ENCODE measurements at regions not wholly inside any gene's neighbourhood (a gene's known extent, or its start where the extent isn't known, plus 50 kb on each side); places are given as distances from the start of the nearest gene placed in this dataset.
A peak's percentile ranks its signal among the peaks of the same experiment; 100 is the strongest.

GRCh38 chr2:71951083-71951468 lies 196.6 kb downstream of the CYP26B1 start:
- no peaks in the 10 kb centered on the region for H3K27me3 ChIP-seq
- peak overlapping the region in 1 of 12 donors; percentile 17 for H3K27ac ChIP-seq
- H3K36me3 ChIP-seq = no peaks in the 10 kb centered on the region
- peaks cover 0 to 30% (median 0%) of the 10 kb centered on the region in 12 donors for H3K4me1 ChIP-seq
- TF ChIP-seq POLR2A (IDR thresholded peaks at IDR 0.05) = no peak
- TF ChIP-seq, protein P1, sequence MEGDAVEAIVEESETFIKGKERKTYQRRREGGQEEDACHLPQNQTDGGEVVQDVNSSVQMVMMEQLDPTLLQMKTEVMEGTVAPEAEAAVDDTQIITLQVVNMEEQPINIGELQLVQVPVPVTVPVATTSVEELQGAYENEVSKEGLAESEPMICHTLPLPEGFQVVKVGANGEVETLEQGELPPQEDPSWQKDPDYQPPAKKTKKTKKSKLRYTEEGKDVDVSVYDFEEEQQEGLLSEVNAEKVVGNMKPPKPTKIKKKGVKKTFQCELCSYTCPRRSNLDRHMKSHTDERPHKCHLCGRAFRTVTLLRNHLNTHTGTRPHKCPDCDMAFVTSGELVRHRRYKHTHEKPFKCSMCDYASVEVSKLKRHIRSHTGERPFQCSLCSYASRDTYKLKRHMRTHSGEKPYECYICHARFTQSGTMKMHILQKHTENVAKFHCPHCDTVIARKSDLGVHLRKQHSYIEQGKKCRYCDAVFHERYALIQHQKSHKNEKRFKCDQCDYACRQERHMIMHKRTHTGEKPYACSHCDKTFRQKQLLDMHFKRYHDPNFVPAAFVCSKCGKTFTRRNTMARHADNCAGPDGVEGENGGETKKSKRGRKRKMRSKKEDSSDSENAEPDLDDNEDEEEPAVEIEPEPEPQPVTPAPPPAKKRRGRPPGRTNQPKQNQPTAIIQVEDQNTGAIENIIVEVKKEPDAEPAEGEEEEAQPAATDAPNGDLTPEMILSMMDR (IDR thresholded peaks at IDR 0.05) = no peak
- peaks cover 0 to 4% (median 0%) of the 10 kb centered on the region in 12 donors for H3K9me3 ChIP-seq
- no peak for DNase-seq
- intact Hi-C loops (cut with DNase I) = no loop called here
- peak in 1 of 4 donors; percentile 21 for ATAC-seq
- 68 to 89% (median 76%) methylated on average over 2 of the region's 2 CpGs for WGBS, 4 donors
- no peak overlapping the region for H3K4me3 ChIP-seq

GRCh38 chr2:71950256-71951082 lies 197.2 kb downstream of the CYP26B1 start:
- Histone ChIP-seq H3K9me3 (peaks cover 0 to 3% (median 0%) of the 10 kb centered on the region in 12 donors), H3K27ac (peak overlapping the region in 2 of 12 donors; percentile 17 to 36), H3K27me3 (no peaks in the 10 kb centered on the region), H3K4me1 (peaks cover 0 to 30% (median 0%) of the 10 kb centered on the region in 12 donors), H3K4me3 (no peak overlapping the region), H3K36me3 (no peaks in the 10 kb centered on the region)
- ATAC-seq (peak; percentile 34 to 92 (median 88)), DNase-seq (peak in 4 of 5 donors; percentile 38 to 85 (median 62))
- intact Hi-C loops (cut with DNase I) = no loop called here
- TF ChIP-seq, protein P1 (IDR thresholded peaks at IDR 0.05) = no peak
- no peak for TF ChIP-seq POLR2A (IDR thresholded peaks at IDR 0.05)
- WGBS, 4 donors = 58 to 67% (median 62%) methylated on average over 1 to 4 of the region's 4 CpGs

GRCh38 chr2:71949537-71949798 lies 198.2 kb downstream of the CYP26B1 start:
- no peak overlapping the region for H3K4me3 ChIP-seq
- DNase-seq (no peak), ATAC-seq (no peak)
- no peak overlapping the region for H3K27ac ChIP-seq
- WGBS, 4 donors = 93 to 100% (median 96%) methylated on average over 3 of the region's 3 CpGs
- no peaks in the 10 kb centered on the region for H3K27me3 ChIP-seq
- peaks cover 0 to 30% (median 0%) of the 10 kb centered on the region in 12 donors for H3K4me1 ChIP-seq
- no peaks in the 10 kb centered on the region for H3K9me3 ChIP-seq
- intact Hi-C loops (cut with DNase I) = no loop called here
- TF ChIP-seq, protein P1 (IDR thresholded peaks at IDR 0.05) = no peak
- TF ChIP-seq POLR2A (IDR thresholded peaks at IDR 0.05) = no peak
- H3K36me3 ChIP-seq = no peaks in the 10 kb centered on the region

DNA sequence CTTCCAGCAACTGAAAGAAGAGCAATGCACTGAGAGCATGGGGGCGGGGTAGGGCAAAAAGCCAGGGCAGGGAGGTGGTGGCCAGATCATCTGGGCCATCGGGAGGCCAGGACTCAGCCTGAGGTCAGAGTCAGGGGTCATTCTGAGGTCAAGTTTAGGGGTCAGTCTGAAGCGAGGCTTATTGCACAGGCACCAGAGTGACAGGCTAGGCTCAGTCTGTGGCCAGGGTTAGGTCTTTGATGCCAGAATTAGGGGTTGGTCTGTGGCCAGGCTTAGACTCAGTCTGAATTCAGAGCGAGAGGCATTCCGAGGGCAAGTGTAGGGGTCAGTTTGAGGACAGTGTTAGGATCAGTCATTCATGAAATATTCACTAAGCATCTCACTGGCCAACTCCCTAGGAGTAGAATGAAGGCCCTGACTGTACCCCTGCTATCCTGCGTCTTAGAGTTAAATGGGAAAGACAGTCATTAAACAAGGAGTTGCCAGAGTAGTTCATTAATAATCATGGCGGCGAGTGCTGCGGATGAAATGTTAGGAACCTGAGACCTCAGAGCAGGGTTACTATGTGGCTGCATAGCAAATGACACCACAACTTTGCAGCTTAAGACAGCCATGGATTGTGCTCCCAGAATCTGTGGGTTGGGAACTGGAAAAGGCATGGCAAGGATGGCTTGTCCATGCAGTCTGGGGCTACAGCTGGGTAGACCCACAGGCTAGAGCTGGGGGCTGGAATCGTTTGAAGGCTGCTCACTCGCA lies 198.7 kb downstream of the CYP26B1 start:
- H3K9me3 ChIP-seq = no peaks in the 10 kb centered on the region
- intact Hi-C loops (cut with DNase I) = no loop called here
- peaks cover 0 to 30% (median 0%) of the 10 kb centered on the region in 12 donors for H3K4me1 ChIP-seq
- ATAC-seq (peak; percentile 36 to 63 (median 56)), DNase-seq (peak in 1 of 5 donors; percentile 46)
- WGBS, 4 donors = 67 to 79% (median 73%) methylated on average over 11 of the region's 11 CpGs
- TF ChIP-seq POLR2A (IDR thresholded peaks at IDR 0.05) = no peak
- TF ChIP-seq, protein P1 (IDR thresholded peaks at IDR 0.05) = no peak
- no peaks in the 10 kb centered on the region for H3K36me3 ChIP-seq
- no peak overlapping the region for H3K27ac ChIP-seq
- H3K27me3 ChIP-seq = no peaks in the 10 kb centered on the region
- no peak overlapping the region for H3K4me3 ChIP-seq

All from heart left ventricle (tissue), 16 donors.